NB4 (cell line): ENCODE measurements at regions not wholly inside any gene's neighbourhood (a gene's known extent, or its start where the extent isn't known, plus 50 kb on each side); places are given as distances from the start of the nearest gene placed in this dataset.

Experiments used
- CTCF ChIP-seq: IDR thresholded peaks from one replicate; pipeline ENCODE4 v1.5.1; 2012; ENCODE audit warnings: low read depth, low read length
- MYC ChIP-seq: IDR thresholded peaks from 2 replicates; pipeline ENCODE4 v1.6.1; 2011; ENCODE audit warnings: low read depth, low read length
- POLR2A ChIP-seq: IDR thresholded peaks from 2 replicates; pipeline ENCODE4 v1.6.1; 2011; ENCODE audit warnings: mild to moderate bottlenecking; ENCODE audit not compliant: insufficient read length; ENCODE audit errors: extremely low read depth
- TF ChIP-seq, protein P1 (sequence below): IDR thresholded peaks from 2 replicates; pipeline ENCODE4 v1.6.1; 2011; ENCODE audit warnings: low read depth, low read length

DNA sequence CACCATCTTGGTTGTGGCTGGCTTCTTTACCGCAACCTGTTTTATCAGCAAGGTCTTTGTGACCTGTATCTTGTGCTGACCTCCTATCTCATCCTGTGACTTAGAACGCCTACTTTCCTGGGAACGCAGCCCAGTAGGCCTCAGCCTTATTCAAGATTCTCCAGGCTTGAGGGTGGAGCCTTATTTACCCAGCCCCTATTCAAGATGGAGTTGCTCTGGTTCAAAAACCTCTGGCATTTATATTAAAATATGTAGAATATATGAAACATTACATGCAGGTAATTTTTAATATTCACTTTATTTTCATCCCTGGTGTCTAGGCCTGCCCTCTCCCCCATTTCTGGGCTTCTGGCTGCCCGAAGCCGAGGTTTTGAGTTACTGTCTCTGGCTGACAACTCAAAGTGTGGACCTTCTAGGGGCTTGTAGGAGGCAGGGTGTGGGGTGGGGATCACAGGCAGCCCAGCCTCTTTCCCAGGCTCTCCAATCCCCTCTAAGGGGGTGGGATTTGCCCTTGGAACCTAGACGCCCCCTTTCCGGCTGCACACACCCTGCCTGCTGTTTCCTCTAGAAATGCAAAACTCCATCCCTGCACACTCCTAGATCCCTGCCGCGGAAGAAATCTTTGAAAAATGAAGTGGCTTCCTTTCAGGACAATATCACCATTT, 152.0 kb downstream of the KCNJ12 start:
- TF ChIP-seq CTCF, result no peak
- TF ChIP-seq POLR2A, result no peak
- TF ChIP-seq, protein P1, sequence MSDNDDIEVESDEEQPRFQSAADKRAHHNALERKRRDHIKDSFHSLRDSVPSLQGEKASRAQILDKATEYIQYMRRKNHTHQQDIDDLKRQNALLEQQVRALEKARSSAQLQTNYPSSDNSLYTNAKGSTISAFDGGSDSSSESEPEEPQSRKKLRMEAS, result no peak
- TF ChIP-seq MYC, result no peak
